H9 (cell line): ENCODE measurements at regions not wholly inside any gene's neighbourhood (a gene's known extent, or its start where the extent isn't known, plus 50 kb on each side); places are given as distances from the start of the nearest gene placed in this dataset.

Source experiments
- DNase-seq: peaks from one replicate; pipeline ENCODE4 v3.0.0-alpha.2; 2017
- H2AFZ ChIP-seq: one replicate; pipeline ENCODE4 v1.6.1; 2013; ENCODE audit warnings: mild to moderate bottlenecking, low read length, control low read depth, moderate library complexity
- H2AK5ac ChIP-seq: 2 replicates; pipeline ENCODE4 v1.6.1; 2013; ENCODE audit warnings: low read length, control low read depth, mixed read lengths; ENCODE audit not compliant: insufficient read length
- H2BK120ac ChIP-seq: one replicate; pipeline ENCODE4 v1.6.1; 2013; ENCODE audit warnings: low read depth, mild to moderate bottlenecking, low read length, control low read depth, inconsistent platforms; ENCODE audit not compliant: poor library complexity, severe bottlenecking
- H2BK12ac ChIP-seq: 2 replicates; pipeline ENCODE4 v1.6.1; 2013; ENCODE audit warnings: low read length, control low read depth, mixed read lengths, low read depth; ENCODE audit not compliant: insufficient read length
- H2BK15ac ChIP-seq: 2 replicates; pipeline ENCODE4 v1.6.1; 2013; ENCODE audit warnings: low read depth, low read length, control low read depth
- H2BK20ac ChIP-seq: one replicate; pipeline ENCODE4 v1.6.1; 2013; ENCODE audit warnings: low read depth, mild to moderate bottlenecking, low read length, control low read depth, inconsistent platforms; ENCODE audit not compliant: poor library complexity, severe bottlenecking
- H2BK5ac ChIP-seq: 2 replicates; pipeline ENCODE4 v1.6.1; 2013; ENCODE audit warnings: low read length, control low read depth, mixed read lengths; ENCODE audit not compliant: insufficient read length
- H3K14ac ChIP-seq: 2 replicates; pipeline ENCODE4 v1.6.1; 2013; ENCODE audit warnings: low read length, control low read depth; ENCODE audit not compliant: insufficient read depth
- H3K18ac ChIP-seq: 2 replicates; pipeline ENCODE4 v1.6.1; 2013; ENCODE audit warnings: low read depth, mild to moderate bottlenecking, mixed read lengths, low read length, control low read depth; ENCODE audit not compliant: insufficient read length
- H3K23ac ChIP-seq: 2 replicates; pipeline ENCODE4 v1.6.1; 2013; ENCODE audit warnings: low read length, control low read depth, mixed read lengths, low read depth; ENCODE audit not compliant: insufficient read length
- H3K23me2 ChIP-seq: 2 replicates; pipeline ENCODE4 v1.6.1; 2013; ENCODE audit warnings: low read depth, mild to moderate bottlenecking, mixed read lengths, low read length, control low read depth; ENCODE audit not compliant: insufficient read length, poor library complexity, severe bottlenecking
- H3K27ac ChIP-seq: 2 replicates; pipeline ENCODE4 v1.5.1; 2013; ENCODE audit warnings: low read length, control low read depth, mixed read lengths, low read depth; ENCODE audit not compliant: insufficient read length
- H3K27me3 ChIP-seq: 2 replicates; pipeline ENCODE4 v1.6.1; 2013; ENCODE audit warnings: low read length, control low read depth, inconsistent platforms; ENCODE audit not compliant: insufficient read depth
- H3K4ac ChIP-seq: 2 replicates; pipeline ENCODE4 v1.6.1; 2013; ENCODE audit warnings: low read depth, mild to moderate bottlenecking, control low read depth, inconsistent platforms, low read length, moderate library complexity
- H3K4me1 ChIP-seq: 2 replicates; pipeline ENCODE4 v1.6.1; 2013; ENCODE audit warnings: low read length, control low read depth, inconsistent platforms; ENCODE audit not compliant: insufficient read depth
- H3K4me2 ChIP-seq: 2 replicates; pipeline ENCODE4 v1.6.1; 2013; ENCODE audit warnings: low read length, control low read depth, mixed read lengths; ENCODE audit not compliant: insufficient read length, insufficient read depth
- H3K56ac ChIP-seq: 2 replicates; pipeline ENCODE4 v1.6.1; 2013; ENCODE audit warnings: low read depth, mild to moderate bottlenecking, mixed read lengths, low read length, control low read depth; ENCODE audit not compliant: insufficient read length
- H3K79me1 ChIP-seq: 2 replicates; pipeline ENCODE4 v1.6.1; 2013; ENCODE audit warnings: low read depth, mild to moderate bottlenecking, moderate library complexity, low read length, control low read depth, inconsistent platforms; ENCODE audit not compliant: insufficient read depth, poor library complexity, severe bottlenecking
- H3K79me2 ChIP-seq: 2 replicates; pipeline ENCODE4 v1.6.1; 2013; ENCODE audit warnings: low read length, control low read depth, inconsistent platforms; ENCODE audit not compliant: insufficient read depth
- H3K9ac ChIP-seq: 2 replicates; pipeline ENCODE4 v1.6.1; 2013; ENCODE audit warnings: low read length, control low read depth, mixed read lengths; ENCODE audit not compliant: insufficient read length; ENCODE audit errors: extremely low read depth
- H3K9me3 ChIP-seq: one replicate; pipeline ENCODE4 v1.6.1; 2013; ENCODE audit warnings: low read depth, low read length, inconsistent platforms; ENCODE audit not compliant: control insufficient read depth
- H3T11ph ChIP-seq: one replicate; pipeline ENCODE4 v1.6.1; 2013; ENCODE audit warnings: mild to moderate bottlenecking, low read length, control low read depth, inconsistent platforms
- H4K20me1 ChIP-seq: one replicate; pipeline ENCODE4 v1.6.1; 2013; ENCODE audit not compliant: control insufficient read depth, insufficient read length, insufficient read depth
- H4K5ac ChIP-seq: 2 replicates; pipeline ENCODE4 v1.6.1; 2013; ENCODE audit warnings: low read depth, mild to moderate bottlenecking, mixed read lengths, low read length, control low read depth; ENCODE audit not compliant: insufficient read length
- H4K8ac ChIP-seq: replicated peaks from 2 replicates; pipeline ENCODE4 v1.6.1; 2013; ENCODE audit warnings: low read length, control low read depth, mixed read lengths, low read depth; ENCODE audit not compliant: insufficient read length
- H4K91ac ChIP-seq: 2 replicates; pipeline ENCODE4 v1.6.1; 2013; ENCODE audit warnings: low read depth, mild to moderate bottlenecking, moderate library complexity, mixed read lengths, low read length, control low read depth; ENCODE audit not compliant: insufficient read length
- H3K27ac Mint-ChIP-seq, 3 experiments: 2 replicates in 2 of 3; 3 replicates in 1 of 3; pipeline ENCODE4 v1.8.0; 2020 to 2021; ENCODE audit warnings: mixed read lengths in 3 of 3, mild to moderate bottlenecking in 1 of 3, moderate library complexity in 1 of 3
- H3K27me3 Mint-ChIP-seq: 2 replicates; pipeline ENCODE4 v1.8.0; 2021; ENCODE audit warnings: low read depth, mild to moderate bottlenecking, moderate library complexity, mixed read lengths
- H3K36me3 Mint-ChIP-seq, 3 experiments: 2 replicates in 2 of 3; 3 replicates in 1 of 3; pipeline ENCODE4 v1.8.0; 2020 to 2021; ENCODE audit warnings: low read depth in 3 of 3, mixed read lengths in 3 of 3; ENCODE audit not compliant: insufficient read depth in 1 of 3
- H3K4me1 Mint-ChIP-seq, 2 experiments: 2 replicates each; pipeline ENCODE4 v1.8.0; 2020; ENCODE audit warnings: mixed read lengths in 2 of 2
- H3K4me3 Mint-ChIP-seq, 2 experiments: 2 replicates in 1 of 2; 3 replicates in 1 of 2; pipeline ENCODE4 v1.8.0; 2020 to 2021; ENCODE audit warnings: mild to moderate bottlenecking in 2 of 2, mixed read lengths in 2 of 2, moderate library complexity in 1 of 2
- H3K9me3 Mint-ChIP-seq, 2 experiments: 2 replicates in 1 of 2; 3 replicates in 1 of 2; pipeline ENCODE4 v1.8.0; 2020; ENCODE audit warnings: mild to moderate bottlenecking in 2 of 2, mixed read lengths in 2 of 2, moderate library complexity in 1 of 2
- TF ChIP-seq, protein P1 (sequence below): fragments of 200-600 bp; sonication (generic); conservative IDR thresholded peaks from 3 replicates; pipeline ENCODE4 v1.8.0; 2021; ENCODE audit warnings: antibody characterized with exemption, mild to moderate bottlenecking

DNA sequence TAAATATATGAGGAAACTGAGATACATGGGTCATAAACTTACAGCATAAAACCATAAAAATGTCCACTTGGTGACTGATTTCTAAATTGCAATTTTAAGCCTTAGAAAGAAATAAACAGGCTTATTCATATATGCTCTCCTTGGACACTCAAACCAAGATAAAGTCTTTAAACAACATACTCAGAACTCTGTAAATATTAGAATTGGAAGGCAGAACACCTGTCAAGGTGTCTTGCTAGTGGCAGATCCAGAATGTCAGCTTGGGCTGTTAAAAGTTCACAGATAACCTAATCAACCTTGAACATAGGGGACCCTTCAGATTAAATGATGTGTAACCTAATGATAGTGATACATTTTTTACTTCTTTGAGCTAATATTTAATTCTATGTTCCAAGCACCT, 208.1 kb upstream of the ARSJ start:
- Histone ChIP-seq H2BK20ac (no peak overlapping the region), H3K14ac (no peak overlapping the region), H3K27ac (no peak overlapping the region), H3K56ac (no peak overlapping the region), H3K9me3 (no peaks in the 10 kb centered on the region), H3T11ph (no peak overlapping the region), H3K9ac (no peak overlapping the region), H4K20me1 (no peaks in the 10 kb centered on the region), H3K23me2 (no peaks in the 10 kb centered on the region), H2BK5ac (no peak overlapping the region), H2AK5ac (no peak overlapping the region), H3K4me2 (no peak overlapping the region), H3K23ac (no peak overlapping the region), H3K4me1 (no peaks in the 10 kb centered on the region), H2AFZ (no peak overlapping the region), H2BK15ac (no peak overlapping the region), H3K27me3 (no peaks in the 10 kb centered on the region), H3K18ac (no peak overlapping the region), H4K8ac (no peak overlapping the region), H3K4ac (no peak overlapping the region), H4K5ac (no peak overlapping the region), H4K91ac (no peak overlapping the region), H2BK12ac (no peak overlapping the region), H3K79me1 (no peaks in the 10 kb centered on the region), H2BK120ac (no peak overlapping the region), H3K79me2 (no peaks in the 10 kb centered on the region)
- Mint-ChIP-seq H3K27ac (no peak overlapping the region), H3K36me3 (peaks cover 2 to 17% (median 16%) of the 10 kb centered on the region in 3 experiments), H3K4me1 (peaks cover 0 to 4% of the 10 kb centered on the region in 2 experiments; a peak in 3 of 4 replicates), H3K4me3 (no peak overlapping the region), H3K27me3 (no peaks in the 10 kb centered on the region), H3K9me3 (peaks cover 14 to 18% of the 10 kb centered on the region in 2 experiments)
- TF ChIP-seq, protein P1, sequence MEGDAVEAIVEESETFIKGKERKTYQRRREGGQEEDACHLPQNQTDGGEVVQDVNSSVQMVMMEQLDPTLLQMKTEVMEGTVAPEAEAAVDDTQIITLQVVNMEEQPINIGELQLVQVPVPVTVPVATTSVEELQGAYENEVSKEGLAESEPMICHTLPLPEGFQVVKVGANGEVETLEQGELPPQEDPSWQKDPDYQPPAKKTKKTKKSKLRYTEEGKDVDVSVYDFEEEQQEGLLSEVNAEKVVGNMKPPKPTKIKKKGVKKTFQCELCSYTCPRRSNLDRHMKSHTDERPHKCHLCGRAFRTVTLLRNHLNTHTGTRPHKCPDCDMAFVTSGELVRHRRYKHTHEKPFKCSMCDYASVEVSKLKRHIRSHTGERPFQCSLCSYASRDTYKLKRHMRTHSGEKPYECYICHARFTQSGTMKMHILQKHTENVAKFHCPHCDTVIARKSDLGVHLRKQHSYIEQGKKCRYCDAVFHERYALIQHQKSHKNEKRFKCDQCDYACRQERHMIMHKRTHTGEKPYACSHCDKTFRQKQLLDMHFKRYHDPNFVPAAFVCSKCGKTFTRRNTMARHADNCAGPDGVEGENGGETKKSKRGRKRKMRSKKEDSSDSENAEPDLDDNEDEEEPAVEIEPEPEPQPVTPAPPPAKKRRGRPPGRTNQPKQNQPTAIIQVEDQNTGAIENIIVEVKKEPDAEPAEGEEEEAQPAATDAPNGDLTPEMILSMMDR: no peak
- no peak for DNase-seq
